ENCODE measurements at regions not wholly inside any gene's neighbourhood (a gene's known extent, or its start where the extent isn't known, plus 50 kb on each side); places are given as distances from the start of the nearest gene placed in this dataset.

DNA sequence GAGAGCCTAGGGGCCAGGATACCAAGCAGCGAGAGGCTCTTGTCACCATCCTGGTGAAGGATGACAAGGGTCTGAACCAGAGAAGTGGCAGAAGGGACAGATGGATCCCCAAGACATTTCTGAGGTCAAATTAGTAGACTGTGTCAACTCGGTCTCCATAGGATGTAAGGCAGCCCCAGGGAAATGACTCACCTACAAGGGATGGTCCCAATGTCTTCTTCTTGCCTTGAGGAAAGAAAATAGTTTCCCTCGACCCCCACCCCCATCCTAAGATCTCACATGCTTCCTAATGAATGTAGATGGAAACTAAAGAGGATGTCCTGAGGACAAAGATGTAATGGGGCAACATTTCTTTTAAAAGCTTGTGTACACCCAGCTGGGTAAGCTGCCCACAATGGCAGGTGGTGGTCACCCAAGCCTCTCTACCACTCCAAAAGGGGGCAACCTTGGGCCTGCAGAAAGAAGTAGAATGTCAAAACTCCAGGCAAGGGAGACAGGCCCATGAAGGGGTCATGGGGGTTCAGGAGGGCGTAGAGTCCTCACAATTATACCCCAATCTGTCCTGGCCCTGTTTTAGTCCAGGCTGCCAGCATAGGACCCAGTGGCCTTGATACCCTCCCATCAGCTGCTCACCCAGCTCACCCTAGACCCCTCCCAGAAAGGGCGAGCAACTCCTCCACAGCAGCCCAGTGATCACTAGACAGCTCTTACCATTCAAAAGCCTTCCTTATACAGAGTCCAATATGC lies 187.4 kb downstream of the ACTL7B start:
- TF ChIP-seq CTCF (IDR thresholded peaks at IDR 0.05), result no peak
- no peak for TF ChIP-seq POLR2A (IDR thresholded peaks at IDR 0.05)
